PC-3 (cell line): ENCODE measurements at regions not wholly inside any gene's neighbourhood (a gene's known extent, or its start where the extent isn't known, plus 50 kb on each side); places are given as distances from the start of the nearest gene placed in this dataset.

ENCODE experiments used
- ATAC-seq: fragments of 200-7000 bp; cut with Tn5 transposase; 2 replicates; pipeline ENCODE4 v1.9.1; 2020; ENCODE audit warnings: mild to moderate bottlenecking, moderate library complexity
- BruUV-seq: library from RNA; stranded (reverse); fragments of 400-500 nt; replicated peaks from 2 replicates; lab custom pipeline; 2021; lab: Mats Ljungman, UMichigan
- CTCF ChIA-PET: fragments of 300-600 bp; sonication (Branson Sonifier 250); formaldehyde crosslinking; loops from one replicate; lab custom pipeline; 2022; ENCODE audit warnings: antibody characterized with exemption; lab: Charles Lee
- POLR2A ChIA-PET: fragments of 300-600 bp; sonication (Branson Sonifier 250); formaldehyde crosslinking; loops from one replicate; lab custom pipeline; 2022; ENCODE audit warnings: antibody characterized with exemption; ENCODE audit not compliant: unreplicated experiment; lab: Charles Lee
- DNase-seq: peaks from one replicate; pipeline ENCODE4 v3.0.0-alpha.2; 2015
- H2AFZ ChIP-seq: fragments of 300-600 bp; sonication (generic); 2 replicates; pipeline ENCODE4 v1.6.0; 2016; ENCODE audit warnings: antibody characterized with exemption, low read length
- H3F3A ChIP-seq: fragments of 300-600 bp; sonication (generic); one replicate; pipeline ENCODE4 v1.6.0; 2017; ENCODE audit warnings: antibody characterized with exemption, low read length, control low read depth, mild to moderate bottlenecking; ENCODE audit not compliant: unreplicated experiment
- H3K27ac ChIP-seq: fragments of 300-600 bp; sonication (generic); 2 replicates; pipeline ENCODE4 v1.5.1; 2016; ENCODE audit warnings: mild to moderate bottlenecking, low read length
- H3K27me3 ChIP-seq: fragments of 300-600 bp; sonication (generic); 2 replicates; pipeline ENCODE4 v1.6.1; 2016; ENCODE audit warnings: low read length, mixed read lengths
- H3K36me3 ChIP-seq: fragments of 300-600 bp; sonication (generic); 2 replicates; pipeline ENCODE4 v1.6.1; 2016; ENCODE audit warnings: low read depth, mixed run types, low read length, mixed read lengths
- H3K4me1 ChIP-seq: fragments of 300-600 bp; sonication (generic); 2 replicates; pipeline ENCODE4 v1.5.1; 2016; ENCODE audit warnings: low read length; ENCODE audit not compliant: insufficient read depth
- H3K4me2 ChIP-seq: fragments of 300-600 bp; sonication (generic); 2 replicates; pipeline ENCODE4 v1.6.0; 2016; ENCODE audit warnings: low read length
- H3K4me3 ChIP-seq: fragments of 300-600 bp; sonication (generic); 2 replicates; pipeline ENCODE4 v1.5.1; 2016; ENCODE audit warnings: mild to moderate bottlenecking, low read length, mixed read lengths
- H3K79me2 ChIP-seq: fragments of 300-600 bp; sonication (generic); 2 replicates; pipeline ENCODE4 v1.6.1; 2017; ENCODE audit warnings: low read length, mixed read lengths
- H3K9ac ChIP-seq: fragments of 300-600 bp; sonication (generic); 2 replicates; pipeline ENCODE4 v1.6.0; 2016; ENCODE audit warnings: mild to moderate bottlenecking, low read length
- H3K9me2 ChIP-seq: fragments of 300-600 bp; sonication (generic); replicated peaks from 2 replicates; pipeline ENCODE4 v1.6.1; 2016; ENCODE audit warnings: mixed run types, low read length, mixed read lengths
- H3K9me3 ChIP-seq: fragments of 300-600 bp; sonication (generic); 2 replicates; pipeline ENCODE4 v1.6.1; 2016; ENCODE audit warnings: low read length, mixed read lengths
- H4K20me1 ChIP-seq: fragments of 300-600 bp; sonication (generic); 2 replicates; pipeline ENCODE4 v1.6.1; 2016; ENCODE audit warnings: low read length, mixed read lengths
- CTCF ChIP-seq: fragments of 300-600 bp; sonication (generic); conservative IDR thresholded peaks from 2 replicates; pipeline ENCODE4 v1.5.1; 2017; ENCODE audit warnings: antibody characterized with exemption, low read depth, mild to moderate bottlenecking, low read length
- EZH2 ChIP-seq: fragments of 300-600 bp; sonication (generic); IDR thresholded peaks from one replicate; pipeline ENCODE4 v1.6.1; 2017; ENCODE audit warnings: antibody characterized with exemption, mild to moderate bottlenecking, low read length; ENCODE audit not compliant: unreplicated experiment
- EZH2phosphoT487 ChIP-seq: fragments of 300-600 bp; sonication (generic); IDR thresholded peaks from 2 replicates; pipeline ENCODE4 v1.6.1; 2018; ENCODE audit warnings: mild to moderate bottlenecking, antibody characterized with exemption, low read length, borderline replicate concordance
- intact Hi-C: fragments of 100-400 bp; cut with micrococcal nuclease; formaldehyde crosslinking; loops from 2 replicates; pipeline ENCODE4 v1.9.0; 2023

DNA sequence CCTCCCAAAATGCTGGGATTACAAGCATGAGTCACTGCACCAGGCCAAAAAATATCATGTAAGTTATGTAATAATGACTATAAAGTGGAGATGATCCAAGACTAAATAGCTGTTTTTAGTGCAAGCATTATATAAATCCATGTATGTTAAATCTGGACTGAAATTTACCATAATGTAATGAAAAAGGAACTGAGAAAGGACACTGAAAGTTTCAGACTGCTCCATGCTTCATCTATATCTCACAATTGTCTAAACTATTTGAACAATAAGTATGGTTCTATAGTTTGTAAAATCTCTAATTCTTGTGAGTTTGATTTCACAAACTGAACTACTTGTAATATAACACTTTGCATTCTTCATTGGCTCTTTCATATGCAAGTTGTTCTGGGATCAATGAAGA, 2299.5 kb downstream of the PCDH9 start:
- no peak overlapping the region for H3K4me3 ChIP-seq
- no peak overlapping the region for H3K4me2 ChIP-seq
- ChIA-PET CTCF (no interaction called here), POLR2A (no interaction called here)
- no peak overlapping the region for H2AFZ ChIP-seq
- DNase-seq (no peak), ATAC-seq (no peak)
- intact Hi-C loops, result no loop called here
- no peaks in the 10 kb centered on the region for H3K9me2 ChIP-seq
- H3K27me3 ChIP-seq, result no peaks in the 10 kb centered on the region
- no peaks in the 10 kb centered on the region for H3F3A ChIP-seq
- H4K20me1 ChIP-seq, result no peaks in the 10 kb centered on the region
- no peak overlapping the region for H3K27ac ChIP-seq
- no peaks in the 10 kb centered on the region for H3K9me3 ChIP-seq
- no peak overlapping the region for H3K9ac ChIP-seq
- no peaks in the 10 kb centered on the region for H3K36me3 ChIP-seq
- H3K79me2 ChIP-seq, result no peaks in the 10 kb centered on the region
- peaks cover 10% of the 10 kb centered on the region for H3K4me1 ChIP-seq
- TF ChIP-seq EZH2phosphoT487 (no peak), EZH2 (no peak)
- no TSS peak for BruUV-seq

GRCh38 chr13:64928696-64929499, 2301.2 kb downstream of the PCDH9 start:
- ChIA-PET POLR2A (interaction anchor here (0.6 kb wide), 1 partner anchor 69 kb away, joined by 3 read pairs; no protein-coding TSS in a partner anchor), CTCF (interaction anchor here (0.6 to 0.7 kb wide), 2 partner anchors 18 to 457 kb away, joined by 3 to 6 read pairs; no protein-coding TSS in a partner anchor)
- Histone ChIP-seq H3K9ac (no peak overlapping the region), H3K27me3 (no peaks in the 10 kb centered on the region), H3K9me3 (no peaks in the 10 kb centered on the region), H4K20me1 (no peaks in the 10 kb centered on the region), H3K4me3 (no peak overlapping the region), H3K79me2 (no peaks in the 10 kb centered on the region), H3F3A (no peaks in the 10 kb centered on the region), H2AFZ (no peak overlapping the region), H3K36me3 (no peaks in the 10 kb centered on the region), H3K4me1 (peaks cover 10% of the 10 kb centered on the region), H3K4me2 (peak overlapping the region; percentile 45; the same call in 1 of the 2 replicates), H3K9me2 (no peaks in the 10 kb centered on the region), H3K27ac (peak overlapping the region; percentile 31)
- peak; percentile 70 for DNase-seq
- no TSS peak for BruUV-seq
- TF ChIP-seq CTCF (no peak), EZH2 (no peak), EZH2phosphoT487 (no peak)
- ATAC-seq, result peak; percentile 83
- intact Hi-C loops, result no loop called here

DNA sequence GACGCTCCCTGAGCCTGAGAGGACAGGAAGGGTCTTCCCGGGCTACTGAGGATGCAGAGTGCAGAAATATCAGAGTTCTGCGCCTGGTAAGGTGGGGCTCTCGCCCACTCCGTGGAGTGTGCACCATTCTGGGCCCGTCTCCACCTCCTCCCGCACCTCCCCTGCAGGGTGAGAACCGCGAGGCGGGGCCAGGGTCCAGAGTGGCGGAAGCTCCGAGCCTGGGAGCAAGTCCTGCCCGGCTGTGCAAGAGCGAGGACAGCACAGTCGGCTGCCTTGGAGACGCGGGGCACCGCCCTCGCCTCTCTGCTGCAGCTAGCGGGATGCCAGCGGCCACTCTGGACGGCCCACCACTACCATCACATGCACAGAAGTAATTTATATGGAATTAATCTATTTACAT, 2304.4 kb downstream of the PCDH9 start:
- Histone ChIP-seq H3K4me3 (no peak overlapping the region), H3K4me1 (peaks cover 5% of the 10 kb centered on the region), H3K27ac (no peak overlapping the region), H3K9ac (no peak overlapping the region), H3K27me3 (no peaks in the 10 kb centered on the region), H4K20me1 (no peaks in the 10 kb centered on the region), H3K79me2 (no peaks in the 10 kb centered on the region), H3K9me2 (no peaks in the 10 kb centered on the region), H3K36me3 (no peaks in the 10 kb centered on the region), H3K9me3 (no peaks in the 10 kb centered on the region), H3F3A (no peaks in the 10 kb centered on the region), H3K4me2 (no peak overlapping the region), H2AFZ (no peak overlapping the region)
- BruUV-seq, result no TSS peak
- ATAC-seq, result no peak
- intact Hi-C loops, result no loop called here
- POLR2A ChIA-PET, result no interaction called here
- DNase-seq, result no peak
- CTCF ChIA-PET, result no interaction called here
- no peak for TF ChIP-seq EZH2phosphoT487
- TF ChIP-seq CTCF, result no peak
